ENCODE measurements at regions not wholly inside any gene's neighbourhood (a gene's known extent, or its start where the extent isn't known, plus 50 kb on each side); places are given as distances from the start of the nearest gene placed in this dataset.

GRCh38 chr5:173729079-173729765 lies 112.8 kb upstream of the BOD1 start:
- H3K4me3 ChIP-seq (ENCODE audit: low read length), result no peak overlapping the region
- no peaks in the 10 kb centered on the region for H4K20me1 ChIP-seq (ENCODE audit: control insufficient read depth, insufficient read depth, low read depth, low read length)
- H3K9me3 ChIP-seq (ENCODE audit: control insufficient read depth, insufficient read depth, low read length), result no peaks in the 10 kb centered on the region; the same call in 1 of the 2 replicates
- H3K9me2 ChIP-seq (replicated peaks; ENCODE audit: control insufficient read depth, low read length), result no peaks in the 10 kb centered on the region
- H3F3A ChIP-seq (ENCODE audit: control insufficient read depth, insufficient read depth), result no peaks in the 10 kb centered on the region
- H3K4me1 ChIP-seq (ENCODE audit: control insufficient read depth, low read length), result peaks cover 17% of the 10 kb centered on the region
- H3K36me3 ChIP-seq (ENCODE audit: control insufficient read depth, low read length), result no peaks in the 10 kb centered on the region; the same call in 1 of the 2 replicates
- no peaks in the 10 kb centered on the region for H3K27me3 ChIP-seq (ENCODE audit: control insufficient read depth, low read length)
- H3K79me2 ChIP-seq (ENCODE audit: control insufficient read depth, low read length), result no peaks in the 10 kb centered on the region
- no peak for TF ChIP-seq EZH2phosphoT487 (IDR thresholded peaks at IDR 0.05; ENCODE audit: borderline replicate concordance, low read length)
- no peak for TF ChIP-seq CTCF (IDR thresholded peaks at IDR 0.05; ENCODE audit: low read depth, low read length, poor library complexity, severe bottlenecking)
- H3K4me2 ChIP-seq (ENCODE audit: low read length), result no peak overlapping the region
- no peak overlapping the region for H3K27ac ChIP-seq (ENCODE audit: low read depth, low read length)

- Histone ChIP-seq H3K27ac (ENCODE audit: low read depth, low read length) (no peak overlapping the region), H3F3A (ENCODE audit: control insufficient read depth, insufficient read depth) (0 out of 2 replicates have a peak, but pooled peaks cover 2% of the 10 kb centered on the region), H3K79me2 (ENCODE audit: control insufficient read depth, low read length) (no peaks in the 10 kb centered on the region), H3K9me3 (ENCODE audit: control insufficient read depth, insufficient read depth, low read length) (no peaks in the 10 kb centered on the region), H3K36me3 (ENCODE audit: control insufficient read depth, low read length) (peaks cover 4% of the 10 kb centered on the region; the same call in 1 of the 2 replicates), H3K9me2 (replicated peaks; ENCODE audit: control insufficient read depth, low read length) (no peaks in the 10 kb centered on the region), H4K20me1 (ENCODE audit: control insufficient read depth, insufficient read depth, low read depth, low read length) (no peaks in the 10 kb centered on the region), H3K4me3 (ENCODE audit: low read length) (no peak overlapping the region), H3K4me1 (ENCODE audit: control insufficient read depth, low read length) (peaks cover 32% of the 10 kb centered on the region), H3K27me3 (ENCODE audit: control insufficient read depth, low read length) (no peaks in the 10 kb centered on the region), H3K4me2 (ENCODE audit: low read length) (no peak overlapping the region)
- TF ChIP-seq EZH2phosphoT487 (IDR thresholded peaks at IDR 0.05; ENCODE audit: borderline replicate concordance, low read length), result no peak
These were observed 114.3 kb upstream of the BOD1 start for GRCh38 chr5:173730632-173731298.

DNA sequence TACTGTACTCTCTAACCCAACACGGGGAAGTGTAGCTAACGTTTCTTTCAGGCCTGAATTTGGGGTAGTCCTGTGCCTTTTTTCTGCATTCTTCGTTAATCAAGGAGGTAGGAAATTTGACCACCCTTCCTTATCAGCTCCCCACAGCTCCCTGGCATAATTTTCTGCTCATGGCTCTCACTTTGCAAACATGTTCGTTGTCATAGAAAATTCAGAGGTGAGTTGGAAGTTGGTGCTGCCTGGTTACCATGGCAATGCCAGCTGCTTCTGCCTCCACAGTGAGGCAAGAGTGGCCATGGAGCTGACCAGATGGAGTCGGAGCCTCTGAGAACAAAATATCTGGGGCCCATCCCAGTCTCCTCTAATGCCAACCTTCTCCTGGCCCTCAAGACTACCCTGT lies 116.6 kb upstream of the BOD1 start:
- no peak overlapping the region for H3K27ac ChIP-seq (ENCODE audit: low read depth, low read length)
- H3K4me2 ChIP-seq (ENCODE audit: low read length), result no peak overlapping the region
- H3K36me3 ChIP-seq (ENCODE audit: control insufficient read depth, low read length), result peaks cover 4% of the 10 kb centered on the region; the same call in 1 of the 2 replicates
- TF ChIP-seq EZH2phosphoT487 (IDR thresholded peaks at IDR 0.05; ENCODE audit: borderline replicate concordance, low read length), result no peak
- TF ChIP-seq CTCF (IDR thresholded peaks at IDR 0.05; ENCODE audit: low read depth, low read length, poor library complexity, severe bottlenecking), result no peak
- H3K9me2 ChIP-seq (replicated peaks; ENCODE audit: control insufficient read depth, low read length), result no peaks in the 10 kb centered on the region
- no peaks in the 10 kb centered on the region for H3K79me2 ChIP-seq (ENCODE audit: control insufficient read depth, low read length)
- peaks cover 51% of the 10 kb centered on the region for H3K4me1 ChIP-seq (ENCODE audit: control insufficient read depth, low read length)
- H4K20me1 ChIP-seq (ENCODE audit: control insufficient read depth, insufficient read depth, low read depth, low read length), result no peaks in the 10 kb centered on the region
- no peaks in the 10 kb centered on the region for H3K9me3 ChIP-seq (ENCODE audit: control insufficient read depth, insufficient read depth, low read length)
- H3K4me3 ChIP-seq (ENCODE audit: low read length), result no peak overlapping the region
- no peaks in the 10 kb centered on the region for H3K27me3 ChIP-seq (ENCODE audit: control insufficient read depth, low read length)
- 0 out of 2 replicates have a peak, but pooled peaks cover 2% of the 10 kb centered on the region for H3F3A ChIP-seq (ENCODE audit: control insufficient read depth, insufficient read depth)

DNA sequence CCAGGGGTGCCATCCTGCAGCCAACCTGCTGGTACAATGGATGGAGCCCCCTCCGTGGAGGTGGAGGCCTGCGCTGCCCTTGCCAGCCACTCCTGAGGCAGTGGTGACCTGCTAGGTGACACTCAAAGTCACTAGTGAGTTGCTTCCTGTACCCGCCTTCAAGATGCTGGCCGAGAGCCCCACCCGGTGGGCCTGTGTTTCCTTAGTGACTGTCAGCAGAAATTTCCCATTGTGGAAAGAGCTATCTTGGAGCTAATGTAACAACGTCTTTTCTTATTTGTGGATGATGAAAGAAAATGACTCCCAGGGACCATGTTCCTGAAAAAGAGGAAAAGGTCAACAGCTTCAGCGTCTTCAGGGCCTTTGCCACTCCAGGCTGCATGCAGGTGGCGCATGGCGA lies 117.0 kb upstream of the BOD1 start:
- peak overlapping the region; percentile 41; the same call in 1 of the 2 replicates for H3K4me3 ChIP-seq (ENCODE audit: low read length)

More for the DNA sequence above, 117.0 kb upstream of the BOD1 start:
- Histone ChIP-seq H3K4me2 (ENCODE audit: low read length) (peak overlapping the region; percentile 62), H3K27me3 (ENCODE audit: control insufficient read depth, low read length) (no peaks in the 10 kb centered on the region), H3K27ac (ENCODE audit: low read depth, low read length) (peak overlapping the region; percentile 54), H3K4me1 (ENCODE audit: control insufficient read depth, low read length) (peaks cover 55% of the 10 kb centered on the region), H3K9me2 (replicated peaks; ENCODE audit: control insufficient read depth, low read length) (no peaks in the 10 kb centered on the region), H3K9me3 (ENCODE audit: control insufficient read depth, insufficient read depth, low read length) (no peaks in the 10 kb centered on the region), H3K36me3 (ENCODE audit: control insufficient read depth, low read length) (peaks cover 4% of the 10 kb centered on the region; the same call in 1 of the 2 replicates), H4K20me1 (ENCODE audit: control insufficient read depth, insufficient read depth, low read depth, low read length) (no peaks in the 10 kb centered on the region), H3K79me2 (ENCODE audit: control insufficient read depth, low read length) (no peaks in the 10 kb centered on the region), H3F3A (ENCODE audit: control insufficient read depth, insufficient read depth) (0 out of 2 replicates have a peak, but pooled peaks cover 2% of the 10 kb centered on the region)
- TF ChIP-seq EZH2phosphoT487 (IDR thresholded peaks at IDR 0.05; ENCODE audit: borderline replicate concordance, low read length) (no peak), CTCF (IDR thresholded peaks at IDR 0.05; ENCODE audit: low read depth, low read length, poor library complexity, severe bottlenecking) (no peak)
